ENCODE measurements at regions not wholly inside any gene's neighbourhood (a gene's known extent, or its start where the extent isn't known, plus 50 kb on each side); places are given as distances from the start of the nearest gene placed in this dataset.

GRCh38 chr2:160876029-160876428 lies 284.2 kb upstream of the TANK start:
- WGBS (ENCODE audit: insufficient coverage) = 100% methylated on average over 1 of the region's 2 CpGs
- no peaks in the 10 kb centered on the region for H3K9me3 ChIP-seq (replicated peaks in 1 of 2; ENCODE audit: control insufficient read depth in 1 of 2, insufficient read depth in 1 of 2, low read length in 2 of 2)
- no peaks in the 10 kb centered on the region for H3K79me2 ChIP-seq (ENCODE audit: insufficient read depth, low read length)
- H3K36me3 ChIP-seq (replicated peaks in 1 of 2; ENCODE audit: control insufficient read depth in 1 of 2, insufficient read depth in 2 of 2, low read length in 2 of 2) = no peaks in the 10 kb centered on the region
- H3K9ac ChIP-seq (ENCODE audit: insufficient read depth, low read length, poor library complexity, severe bottlenecking) = no peak overlapping the region
- no peaks in the 10 kb centered on the region for H3K27me3 ChIP-seq (ENCODE audit: control insufficient read depth in 2 of 2, insufficient read depth in 2 of 2, low read length in 2 of 2)
- Mint-ChIP-seq H3K9me3 (peaks cover 0 to 4% (median 0%) of the 10 kb centered on the region in 7 donors), H3K27me3 (ENCODE audit: low read depth in 3 of 3) (peaks cover 2% of the 10 kb centered on the region in 3 donors), H3K4me1 (no peaks in the 10 kb centered on the region), H3K36me3 (no peaks in the 10 kb centered on the region), H3K4me3 (peak overlapping the region in 1 of 2 donors; percentile 7), H3K27ac (peak overlapping the region in 1 of 7 donors; percentile 69)
- no peak overlapping the region for H3K4me3 ChIP-seq (replicated peaks in 1 of 3; ENCODE audit: low read depth in 2 of 3, low read length in 3 of 3)
- H3K4me1 ChIP-seq (ENCODE audit: control insufficient read depth in 1 of 2, insufficient read depth in 2 of 2, low read length in 2 of 2) = no peaks in the 10 kb centered on the region
- DNase-seq = no peak
- TF ChIP-seq CTCF (IDR thresholded peaks at IDR 0.05) = no peak
- intact Hi-C loops (cut with micrococcal nuclease) = no loop called here
- H3K27ac ChIP-seq (ENCODE audit: low read depth in 1 of 2, low read length in 2 of 2) = no peak overlapping the region
- no peaks in the 10 kb centered on the region for H4K20me1 ChIP-seq (ENCODE audit: insufficient read depth, low read length)
- no peak overlapping the region for H3K4me2 ChIP-seq (replicated peaks; ENCODE audit: extremely low read depth, low read length, poor library complexity, severe bottlenecking)
- H2AFZ ChIP-seq (ENCODE audit: insufficient read depth, low read depth, low read length, poor library complexity, severe bottlenecking) = no peak overlapping the region

- WGBS (ENCODE audit: insufficient coverage) = 100% methylated on average over 3 of the region's 3 CpGs
- intact Hi-C loops (cut with micrococcal nuclease) = no loop called here
- Histone ChIP-seq H3K4me3 (replicated peaks in 1 of 3; ENCODE audit: low read depth in 2 of 3, low read length in 3 of 3) (no peak overlapping the region), H2AFZ (ENCODE audit: insufficient read depth, low read depth, low read length, poor library complexity, severe bottlenecking) (no peak overlapping the region), H3K79me2 (ENCODE audit: insufficient read depth, low read length) (no peaks in the 10 kb centered on the region), H3K36me3 (replicated peaks in 1 of 2; ENCODE audit: control insufficient read depth in 1 of 2, insufficient read depth in 2 of 2, low read length in 2 of 2) (no peaks in the 10 kb centered on the region), H3K4me1 (ENCODE audit: control insufficient read depth in 1 of 2, insufficient read depth in 2 of 2, low read length in 2 of 2) (no peaks in the 10 kb centered on the region), H3K9me3 (replicated peaks in 1 of 2; ENCODE audit: control insufficient read depth in 1 of 2, insufficient read depth in 1 of 2, low read length in 2 of 2) (no peaks in the 10 kb centered on the region), H4K20me1 (ENCODE audit: insufficient read depth, low read length) (no peaks in the 10 kb centered on the region), H3K4me2 (replicated peaks; ENCODE audit: extremely low read depth, low read length, poor library complexity, severe bottlenecking) (no peak overlapping the region), H3K27ac (ENCODE audit: low read depth in 1 of 2, low read length in 2 of 2) (no peak overlapping the region), H3K9ac (ENCODE audit: insufficient read depth, low read length, poor library complexity, severe bottlenecking) (no peak overlapping the region), H3K27me3 (ENCODE audit: control insufficient read depth in 2 of 2, insufficient read depth in 2 of 2, low read length in 2 of 2) (no peaks in the 10 kb centered on the region)
- H3K27ac Mint-ChIP-seq = no peak overlapping the region
- H3K9me3 Mint-ChIP-seq = peaks cover 0 to 4% (median 0%) of the 10 kb centered on the region in 7 donors
- peaks cover 2% of the 10 kb centered on the region in 3 donors for H3K27me3 Mint-ChIP-seq (ENCODE audit: low read depth in 3 of 3)
- TF ChIP-seq CTCF (IDR thresholded peaks at IDR 0.05) = no peak
- no peaks in the 10 kb centered on the region for H3K4me1 Mint-ChIP-seq
- no peak overlapping the region for H3K4me3 Mint-ChIP-seq
- no peaks in the 10 kb centered on the region for H3K36me3 Mint-ChIP-seq
- no peak for DNase-seq
Observed at GRCh38 chr2:160876765-160877164, 283.5 kb upstream of the TANK start.

Measured in CD14-positive monocyte (primary cell).